ENCODE measurements at regions not wholly inside any gene's neighbourhood (a gene's known extent, or its start where the extent isn't known, plus 50 kb on each side); places are given as distances from the start of the nearest gene placed in this dataset.

DNA sequence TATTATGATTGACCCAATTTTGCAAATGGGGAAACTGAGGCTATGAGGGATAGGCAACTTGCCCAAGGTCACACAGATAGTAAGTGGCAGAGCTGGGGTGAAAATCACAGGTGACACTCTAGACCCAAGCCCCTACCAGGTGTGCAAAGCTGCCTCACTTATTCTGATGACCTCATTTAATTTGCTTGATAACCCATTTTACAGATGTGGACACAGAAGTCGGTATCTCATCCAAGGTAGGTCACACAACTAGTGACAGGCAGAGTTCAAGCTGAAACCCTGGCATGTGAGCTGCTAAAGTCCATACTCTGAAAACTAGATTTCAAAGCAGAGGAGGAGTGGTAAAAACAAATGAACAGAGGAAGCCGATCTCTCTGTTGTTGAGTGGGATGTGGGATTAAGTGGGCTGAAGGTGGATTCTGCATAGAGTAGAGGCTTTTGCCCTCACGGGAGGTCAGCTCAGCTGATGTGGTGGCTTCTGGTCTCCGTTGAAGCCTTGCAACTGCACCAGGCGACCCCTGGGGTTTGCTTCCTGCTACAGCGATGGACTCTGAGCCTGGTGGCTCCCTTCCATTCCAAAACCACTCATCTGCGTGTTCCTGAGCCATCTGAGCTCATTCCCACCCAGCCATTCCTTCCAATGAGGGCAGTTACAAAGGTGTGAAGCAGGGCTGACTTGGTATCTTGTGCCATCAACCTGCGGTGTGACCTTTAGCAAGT lies 164.3 kb upstream of the FHL2 start:
- TF ChIP-seq POLR2AphosphoS5 (IDR thresholded peaks at IDR 0.05) (no peak), EP300 (IDR thresholded peaks at IDR 0.05) (no peak), POLR2A (IDR thresholded peaks at IDR 0.05; ENCODE audit: low read depth) (no peak)
- TF ChIP-seq, protein P1, sequence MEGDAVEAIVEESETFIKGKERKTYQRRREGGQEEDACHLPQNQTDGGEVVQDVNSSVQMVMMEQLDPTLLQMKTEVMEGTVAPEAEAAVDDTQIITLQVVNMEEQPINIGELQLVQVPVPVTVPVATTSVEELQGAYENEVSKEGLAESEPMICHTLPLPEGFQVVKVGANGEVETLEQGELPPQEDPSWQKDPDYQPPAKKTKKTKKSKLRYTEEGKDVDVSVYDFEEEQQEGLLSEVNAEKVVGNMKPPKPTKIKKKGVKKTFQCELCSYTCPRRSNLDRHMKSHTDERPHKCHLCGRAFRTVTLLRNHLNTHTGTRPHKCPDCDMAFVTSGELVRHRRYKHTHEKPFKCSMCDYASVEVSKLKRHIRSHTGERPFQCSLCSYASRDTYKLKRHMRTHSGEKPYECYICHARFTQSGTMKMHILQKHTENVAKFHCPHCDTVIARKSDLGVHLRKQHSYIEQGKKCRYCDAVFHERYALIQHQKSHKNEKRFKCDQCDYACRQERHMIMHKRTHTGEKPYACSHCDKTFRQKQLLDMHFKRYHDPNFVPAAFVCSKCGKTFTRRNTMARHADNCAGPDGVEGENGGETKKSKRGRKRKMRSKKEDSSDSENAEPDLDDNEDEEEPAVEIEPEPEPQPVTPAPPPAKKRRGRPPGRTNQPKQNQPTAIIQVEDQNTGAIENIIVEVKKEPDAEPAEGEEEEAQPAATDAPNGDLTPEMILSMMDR (IDR thresholded peaks at IDR 0.05), result no peak

Data from esophagus muscularis mucosa (tissue), 4 donors.